ENCODE measurements at regions not wholly inside any gene's neighbourhood (a gene's known extent, or its start where the extent isn't known, plus 50 kb on each side); places are given as distances from the start of the nearest gene placed in this dataset.

GRCh38 chr5:67644221-67644920, 447.8 kb upstream of the CD180 start:
- ChIA-PET CTCF (interaction anchor here (1.0 kb wide), 1 partner anchor 9 kb away, joined by 5 read pairs; no protein-coding TSS in a partner anchor), POLR2A (no interaction called here)
- Histone ChIP-seq H2AFZ (ENCODE audit: low read depth, low read length) (no peak overlapping the region), H3K27me3 (ENCODE audit: control insufficient read depth in 2 of 2, insufficient read depth in 2 of 2, low read length in 2 of 2) (no peaks in the 10 kb centered on the region), H3K79me2 (ENCODE audit: control insufficient read depth, insufficient read depth, low read length) (no peaks in the 10 kb centered on the region), H3K4me3 (replicated peaks in 1 of 3; ENCODE audit: insufficient read depth in 1 of 3, low read depth in 1 of 3, low read length in 3 of 3) (no peak overlapping the region), H4K20me1 (replicated peaks; ENCODE audit: control insufficient read depth, extremely low read depth, insufficient read depth, low read length) (no peaks in the 10 kb centered on the region), H3K9me1 (replicated peaks; ENCODE audit: control insufficient read depth, extremely low read depth, insufficient read depth, low read length) (no peaks in the 10 kb centered on the region), H3K27ac (ENCODE audit: insufficient read depth, low read depth, low read length) (no peak overlapping the region), H3K9me3 (replicated peaks; ENCODE audit: control insufficient read depth, insufficient read depth, low read length) (no peaks in the 10 kb centered on the region), H3K4me1 (ENCODE audit: control insufficient read depth, extremely low read depth, insufficient read depth, low read length) (no peaks in the 10 kb centered on the region), H3K36me3 (ENCODE audit: control insufficient read depth in 2 of 2, extremely low read depth in 1 of 2, insufficient read depth in 2 of 2, low read length in 2 of 2) (no peaks in the 10 kb centered on the region), H3K9ac (replicated peaks; ENCODE audit: extremely low read depth, insufficient read depth, low read length) (no peak overlapping the region), H3K4me2 (ENCODE audit: insufficient read depth, low read length) (no peak overlapping the region)
- dilution Hi-C loops (cut with MboI; ENCODE audit: extremely low pct_ligation_motif_present, low sequenced_read_pairs): no loop called here
- intact Hi-C loops (cut with micrococcal nuclease): no loop called here
- BruUV-seq (replicated peaks): no TSS peak
- no peak for DNase-seq (ENCODE audit: low read depth, low spot score)
- no peak for FAIRE-seq
- TF ChIP-seq CTCF (IDR thresholded peaks at IDR 0.05; ENCODE audit: extremely low read depth in 1 of 2, insufficient read depth in 1 of 2, low read depth in 1 of 2, low read length in 2 of 2) (no peak), JUN (IDR thresholded peaks at IDR 0.05; ENCODE audit: borderline replicate concordance, insufficient read depth, insufficient read length, low read depth) (no peak), POLR2A (IDR thresholded peaks at IDR 0.05; ENCODE audit: low read depth, low read length) (no peak), FOS (IDR thresholded peaks at IDR 0.05; ENCODE audit: borderline replicate concordance, insufficient read depth, low read length) (no peak), POLR2AphosphoS5 (IDR thresholded peaks at IDR 0.05; ENCODE audit: insufficient read depth, low read depth, low read length) (no peak), MYC (IDR thresholded peaks at IDR 0.05; ENCODE audit: low read depth, low read length) (no peak), MAX (IDR thresholded peaks at IDR 0.05; ENCODE audit: insufficient read depth, insufficient read length) (no peak), EZH2 (IDR thresholded peaks at IDR 0.05; ENCODE audit: borderline replicate concordance, low read depth, low read length, severe bottlenecking) (no peak), GATA2 (IDR thresholded peaks at IDR 0.05; ENCODE audit: insufficient read depth, insufficient read length, low read depth, low read length) (no peak)

Data from endothelial cell of umbilical vein (primary cell).